ENCODE measurements at regions not wholly inside any gene's neighbourhood (a gene's known extent, or its start where the extent isn't known, plus 50 kb on each side); places are given as distances from the start of the nearest gene placed in this dataset.

GRCh38 chr15:88395872-88396781 is 71.1 kb downstream of the MRPL46 start:
- TF ChIP-seq CTCF (conservative IDR thresholded peaks at IDR 0.05) = no peak
- TF ChIP-seq ZFX (IDR thresholded peaks at IDR 0.05) = no peak

Measured in C4-2B (cell line).